Stimulated activated CD8-positive, alpha-beta memory T cell treated with anti-CD3 and anti-CD28 coated beads, Interleukin-4, amount 100 ng/mL, for 24 hours (primary cell): ENCODE measurements at regions not wholly inside any gene's neighbourhood (a gene's known extent, or its start where the extent isn't known, plus 50 kb on each side); places are given as distances from the start of the nearest gene placed in this dataset.
A peak's percentile ranks its signal among the peaks of the same experiment; 100 is the strongest.

Experiments
- DNase-seq: peaks from one replicate; pipeline ENCODE4 v3.0.0-alpha.2; 2020; ENCODE audit warnings: low read depth

GRCh38 chr7:371119-371778 lies 81.3 kb downstream of the FOXL3 start:
- DNase-seq: no peak

GRCh38 chr7:371779-372545 lies 82.0 kb downstream of the FOXL3 start:
- DNase-seq: no peak

- no peak for DNase-seq
Measured at GRCh38 chr7:372546-372931, 82.6 kb downstream of the FOXL3 start.

- no peak for DNase-seq
Measured at GRCh38 chr7:372932-373791, 83.2 kb downstream of the FOXL3 start.

- no peak for DNase-seq
Measured at GRCh38 chr7:373818-374705, 84.1 kb downstream of the FOXL3 start.

GRCh38 chr7:374706-375311 lies 84.8 kb downstream of the FOXL3 start:
- no peak for DNase-seq

- no peak for DNase-seq
Measured at GRCh38 chr7:375321-375831, 85.4 kb downstream of the FOXL3 start.

GRCh38 chr7:375901-376305 lies 85.9 kb downstream of the FOXL3 start:
- no peak for DNase-seq

- DNase-seq: no peak
Measured at GRCh38 chr7:376306-377079, 86.5 kb downstream of the FOXL3 start.

- DNase-seq: no peak
Measured at GRCh38 chr7:377080-378040, 87.4 kb downstream of the FOXL3 start.

- no peak for DNase-seq
Measured at GRCh38 chr7:378041-378420, 88.1 kb downstream of the FOXL3 start.

GRCh38 chr7:378551-379455 lies 88.8 kb downstream of the FOXL3 start:
- DNase-seq: no peak

- no peak for DNase-seq
Measured at GRCh38 chr7:379456-380138, 89.6 kb downstream of the FOXL3 start.

GRCh38 chr7:380139-380485 lies 90.1 kb downstream of the FOXL3 start:
- DNase-seq: no peak

GRCh38 chr7:380711-381210 lies 90.8 kb downstream of the FOXL3 start:
- no peak for DNase-seq

- DNase-seq: peak; percentile 25
Measured at GRCh38 chr7:381211-382042, 91.5 kb downstream of the FOXL3 start.

GRCh38 chr7:382043-382400 lies 92.1 kb downstream of the FOXL3 start:
- DNase-seq: no peak
